ENCODE measurements at regions not wholly inside any gene's neighbourhood (a gene's known extent, or its start where the extent isn't known, plus 50 kb on each side); places are given as distances from the start of the nearest gene placed in this dataset.

DNA sequence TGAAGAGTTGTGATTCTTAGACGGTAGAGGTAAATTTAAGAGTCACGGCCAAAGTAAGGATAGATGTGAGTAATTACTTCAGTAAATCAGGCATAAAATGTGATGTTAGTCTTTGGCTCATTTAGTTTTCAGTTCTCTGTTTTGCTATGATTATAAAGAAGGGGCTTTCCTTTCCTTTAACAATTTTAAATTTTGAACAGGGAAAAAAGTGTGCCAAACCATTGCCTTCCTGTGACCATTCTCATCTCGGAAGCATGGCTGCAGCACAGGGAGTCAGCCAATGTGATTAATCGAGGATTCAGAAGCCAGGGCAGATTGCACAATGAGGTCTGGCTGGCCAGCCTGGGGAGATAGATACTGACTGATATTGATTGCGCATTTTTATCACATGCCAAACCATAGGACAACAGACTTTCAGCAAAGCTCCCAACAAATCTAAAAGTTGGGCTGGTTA is 480.2 kb upstream of the PRICKLE1 start:
- no peak overlapping the region for H3K27ac ChIP-seq
- WGBS, 4 donors, result 40 to 57% (median 52%) methylated on average over 5 of the region's 5 CpGs
- intact Hi-C loops (cut with DNase I), result no loop called here
- H3K36me3 ChIP-seq (replicated peaks in 1 of 2), result no peaks in the 10 kb centered on the region
- no peaks in the 10 kb centered on the region for H3K27me3 ChIP-seq
- H3K4me1 ChIP-seq (replicated peaks in 1 of 2), result no peaks in the 10 kb centered on the region
- no peak overlapping the region for H3K4me3 ChIP-seq
- no peak for TF ChIP-seq POLR2A (IDR thresholded peaks at IDR 0.05)
- TF ChIP-seq, protein P1, sequence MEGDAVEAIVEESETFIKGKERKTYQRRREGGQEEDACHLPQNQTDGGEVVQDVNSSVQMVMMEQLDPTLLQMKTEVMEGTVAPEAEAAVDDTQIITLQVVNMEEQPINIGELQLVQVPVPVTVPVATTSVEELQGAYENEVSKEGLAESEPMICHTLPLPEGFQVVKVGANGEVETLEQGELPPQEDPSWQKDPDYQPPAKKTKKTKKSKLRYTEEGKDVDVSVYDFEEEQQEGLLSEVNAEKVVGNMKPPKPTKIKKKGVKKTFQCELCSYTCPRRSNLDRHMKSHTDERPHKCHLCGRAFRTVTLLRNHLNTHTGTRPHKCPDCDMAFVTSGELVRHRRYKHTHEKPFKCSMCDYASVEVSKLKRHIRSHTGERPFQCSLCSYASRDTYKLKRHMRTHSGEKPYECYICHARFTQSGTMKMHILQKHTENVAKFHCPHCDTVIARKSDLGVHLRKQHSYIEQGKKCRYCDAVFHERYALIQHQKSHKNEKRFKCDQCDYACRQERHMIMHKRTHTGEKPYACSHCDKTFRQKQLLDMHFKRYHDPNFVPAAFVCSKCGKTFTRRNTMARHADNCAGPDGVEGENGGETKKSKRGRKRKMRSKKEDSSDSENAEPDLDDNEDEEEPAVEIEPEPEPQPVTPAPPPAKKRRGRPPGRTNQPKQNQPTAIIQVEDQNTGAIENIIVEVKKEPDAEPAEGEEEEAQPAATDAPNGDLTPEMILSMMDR (IDR thresholded peaks at IDR 0.05), result no peak
- DNase-seq, result peak in 6 of 7 donors; percentile 28 to 67 (median 43)
- H3K9me3 ChIP-seq (replicated peaks in 1 of 3), result no peaks in the 10 kb centered on the region

DNA sequence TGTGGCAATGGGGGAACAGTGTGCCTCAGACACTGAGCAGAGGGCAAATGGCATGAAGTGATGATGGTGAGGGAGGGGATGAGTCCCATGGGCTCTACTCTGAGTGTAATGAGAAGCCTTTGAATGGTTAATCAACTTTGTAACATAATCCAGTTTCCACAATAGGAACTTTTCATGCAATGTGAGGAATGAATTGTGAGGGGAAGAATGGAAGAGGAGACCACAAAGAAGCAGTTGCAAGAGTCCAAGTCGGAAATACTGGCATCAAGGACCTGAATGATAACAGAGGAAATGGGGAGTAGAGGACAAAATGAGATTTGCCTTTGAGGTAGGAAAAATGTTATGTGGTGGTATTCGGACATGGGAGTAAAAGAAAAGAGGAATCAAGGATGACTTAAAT is 476.9 kb upstream of the PRICKLE1 start:
- no peak for DNase-seq
- intact Hi-C loops (cut with DNase I), result no loop called here
- Histone ChIP-seq H3K4me1 (replicated peaks in 1 of 2) (no peaks in the 10 kb centered on the region), H3K36me3 (replicated peaks in 1 of 2) (no peaks in the 10 kb centered on the region), H3K27me3 (no peaks in the 10 kb centered on the region), H3K4me3 (no peak overlapping the region), H3K9me3 (replicated peaks in 1 of 3) (no peaks in the 10 kb centered on the region), H3K27ac (no peak overlapping the region)
- TF ChIP-seq POLR2A (IDR thresholded peaks at IDR 0.05), result no peak
- TF ChIP-seq, protein P1 (IDR thresholded peaks at IDR 0.05), result no peak
- WGBS, 4 donors, result 63 to 73% (median 68%) methylated on average over 2 of the region's 2 CpGs

DNA sequence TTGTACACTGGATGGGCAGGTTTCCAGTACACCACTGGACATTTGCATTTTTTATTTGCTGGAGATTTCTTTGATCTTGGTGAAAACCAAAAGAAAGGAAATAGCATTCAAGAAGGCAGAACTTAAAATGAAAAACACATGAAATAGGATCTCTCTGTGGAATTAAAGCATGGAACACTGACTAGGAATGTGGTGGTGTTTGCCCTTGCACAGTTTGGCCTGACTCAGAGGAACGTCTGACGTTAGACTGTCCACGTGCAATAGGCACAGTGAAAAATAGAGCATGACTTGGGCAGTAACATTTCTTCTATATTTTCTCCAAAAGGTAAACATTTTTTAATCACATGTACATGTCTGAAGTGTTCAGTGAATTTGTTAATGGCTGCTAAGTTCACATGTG is 474.1 kb upstream of the PRICKLE1 start:
- H3K27ac ChIP-seq, result no peak overlapping the region
- no peaks in the 10 kb centered on the region for H3K4me1 ChIP-seq (replicated peaks in 1 of 2)
- DNase-seq, result no peak
- intact Hi-C loops (cut with DNase I), result no loop called here
- no peaks in the 10 kb centered on the region for H3K9me3 ChIP-seq (replicated peaks in 1 of 3)
- WGBS, 4 donors, result 56 to 82% (median 69%) methylated on average over 3 of the region's 3 CpGs
- H3K27me3 ChIP-seq, result no peaks in the 10 kb centered on the region
- H3K36me3 ChIP-seq (replicated peaks in 1 of 2), result no peaks in the 10 kb centered on the region
- no peak for TF ChIP-seq POLR2A (IDR thresholded peaks at IDR 0.05)
- TF ChIP-seq, protein P1 (IDR thresholded peaks at IDR 0.05), result no peak
- no peak overlapping the region for H3K4me3 ChIP-seq

DNA sequence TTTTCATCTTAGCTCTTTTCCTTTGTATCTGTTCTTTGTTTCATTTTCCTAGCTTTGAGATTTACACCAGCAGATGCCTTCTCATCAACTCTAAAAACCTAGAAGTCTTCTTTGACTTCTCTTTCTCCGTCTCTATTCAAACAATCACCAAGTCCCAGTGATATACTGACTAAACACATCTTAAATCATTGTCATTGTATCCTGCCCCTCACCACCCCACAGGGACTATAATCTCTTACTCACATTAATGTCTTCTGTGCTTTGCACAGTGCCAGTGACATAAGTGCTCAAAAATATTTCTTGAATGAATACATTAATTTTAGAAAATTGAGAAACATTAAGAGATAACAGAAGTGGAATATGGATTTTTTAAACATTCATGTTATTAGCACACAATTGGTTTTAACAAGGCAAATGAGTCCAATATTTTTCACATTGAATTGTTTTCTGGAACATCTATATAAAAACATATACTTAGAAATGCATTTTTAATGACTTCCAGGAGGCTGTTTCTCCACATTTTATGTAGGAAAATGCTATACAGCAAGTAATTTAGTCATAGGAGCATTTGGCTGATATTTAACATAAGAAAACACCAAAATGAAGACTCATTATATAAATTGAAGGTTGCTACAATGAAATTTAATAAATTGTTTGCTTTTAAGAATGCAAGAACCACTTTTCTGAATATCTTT is 472.8 kb upstream of the PRICKLE1 start:
- Histone ChIP-seq H3K36me3 (replicated peaks in 1 of 2) (no peaks in the 10 kb centered on the region), H3K4me1 (replicated peaks in 1 of 2) (no peaks in the 10 kb centered on the region), H3K27ac (no peak overlapping the region), H3K4me3 (no peak overlapping the region), H3K27me3 (no peaks in the 10 kb centered on the region), H3K9me3 (replicated peaks in 1 of 3) (no peaks in the 10 kb centered on the region)
- TF ChIP-seq POLR2A (IDR thresholded peaks at IDR 0.05), result no peak
- intact Hi-C loops (cut with DNase I), result no loop called here
- 46 to 56% (median 55%) methylated on average over 1 of the region's 1 CpG for WGBS, 4 donors
- DNase-seq, result no peak

DNA sequence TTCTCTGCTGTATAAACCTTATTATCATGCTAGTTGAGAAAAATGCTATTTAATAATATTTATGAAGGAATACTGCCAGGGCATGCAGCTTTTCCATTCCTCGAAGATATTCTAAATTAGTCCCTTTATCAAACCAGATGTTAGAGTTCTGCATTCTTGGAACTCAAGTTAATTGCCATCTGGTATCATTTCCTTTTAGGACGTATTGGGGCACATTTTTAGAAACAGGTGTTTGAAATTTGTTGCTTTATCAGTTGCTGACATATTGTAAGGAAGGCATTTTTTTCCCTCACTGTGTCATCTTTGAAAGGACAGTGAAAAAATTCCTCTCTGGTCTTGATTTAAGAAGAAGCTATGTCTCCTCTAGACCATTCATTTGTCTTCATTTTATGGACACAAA is 471.2 kb upstream of the PRICKLE1 start:
- WGBS, 4 donors, result 19 to 30% (median 26%) methylated on average over 2 of the region's 2 CpGs
- no peak for DNase-seq
- Histone ChIP-seq H3K27ac (no peak overlapping the region), H3K36me3 (replicated peaks in 1 of 2) (no peaks in the 10 kb centered on the region), H3K4me1 (replicated peaks in 1 of 2) (no peaks in the 10 kb centered on the region), H3K4me3 (no peak overlapping the region), H3K9me3 (replicated peaks in 1 of 3) (no peaks in the 10 kb centered on the region), H3K27me3 (no peaks in the 10 kb centered on the region)
- TF ChIP-seq, protein P1 (IDR thresholded peaks at IDR 0.05), result no peak
- intact Hi-C loops (cut with DNase I), result no loop called here

Measured in adrenal gland (tissue), 9 donors.